ENCODE measurements at regions not wholly inside any gene's neighbourhood (a gene's known extent, or its start where the extent isn't known, plus 50 kb on each side); places are given as distances from the start of the nearest gene placed in this dataset.

DNA sequence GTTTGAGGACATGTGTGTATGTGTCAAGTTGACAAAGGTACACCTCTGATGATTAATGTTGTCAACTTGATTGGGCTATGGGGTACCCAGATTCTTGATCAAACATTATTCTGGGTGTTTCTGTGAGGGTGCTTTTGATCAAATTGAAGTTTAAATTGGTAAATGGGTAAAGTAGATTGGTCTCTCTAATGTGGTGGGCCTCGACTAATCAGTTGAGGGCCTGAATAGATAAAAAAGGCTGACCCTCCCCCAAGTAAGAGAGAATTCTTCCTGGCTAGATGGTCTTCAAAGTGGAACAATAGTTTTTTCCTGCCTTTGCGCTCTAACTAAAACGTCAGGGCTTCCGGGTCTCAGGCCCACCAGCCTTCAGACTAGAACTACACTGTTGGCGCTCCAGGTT, 309.9 kb upstream of the MGMT start:
- TF ChIP-seq CTCF (conservative IDR thresholded peaks at IDR 0.05; ENCODE audit: low read depth, low read length) (no peak), EZH2 (IDR thresholded peaks at IDR 0.05; ENCODE audit: low read length, unreplicated experiment) (no peak)

Data from PC-3 (cell line).